ENCODE measurements at regions not wholly inside any gene's neighbourhood (a gene's known extent, or its start where the extent isn't known, plus 50 kb on each side); places are given as distances from the start of the nearest gene placed in this dataset.

DNA sequence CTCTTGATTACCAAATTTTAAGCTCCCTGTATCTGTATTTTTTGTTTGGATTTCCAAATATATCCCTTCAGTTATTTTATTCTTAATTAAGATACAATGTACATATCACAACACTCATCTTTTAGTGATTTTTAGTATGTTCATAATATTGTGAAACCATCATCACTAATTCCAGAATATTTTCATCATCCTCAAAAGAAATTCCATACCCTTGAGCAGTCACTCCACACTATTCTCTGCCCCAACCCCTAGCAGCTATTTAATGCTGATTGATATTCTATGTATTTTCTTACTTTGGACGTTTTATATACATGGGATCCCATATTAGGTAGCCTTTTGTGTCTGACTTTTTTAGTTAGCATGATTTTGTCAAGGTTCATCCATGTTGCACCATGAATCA is 127.4 kb upstream of the SLC8A1 start:
- H3K27me3 Mint-ChIP-seq (ENCODE audit: low read depth in 3 of 3) = no peaks in the 10 kb centered on the region
- no peak overlapping the region for H3K4me3 Mint-ChIP-seq
- no CpG with 5 or more reads among the region's 1 CpG for WGBS (ENCODE audit: insufficient coverage)
- Histone ChIP-seq H3K4me2 (replicated peaks; ENCODE audit: extremely low read depth, low read length, poor library complexity, severe bottlenecking) (no peak overlapping the region), H3K79me2 (ENCODE audit: insufficient read depth, low read length) (no peaks in the 10 kb centered on the region), H3K36me3 (replicated peaks in 1 of 2; ENCODE audit: control insufficient read depth in 1 of 2, insufficient read depth in 2 of 2, low read length in 2 of 2) (no peaks in the 10 kb centered on the region), H3K9ac (ENCODE audit: insufficient read depth, low read length, poor library complexity, severe bottlenecking) (no peak overlapping the region), H3K4me3 (replicated peaks in 1 of 3; ENCODE audit: low read depth in 2 of 3, low read length in 3 of 3) (no peak overlapping the region), H4K20me1 (ENCODE audit: insufficient read depth, low read length) (no peaks in the 10 kb centered on the region), H3K9me3 (replicated peaks in 1 of 2; ENCODE audit: control insufficient read depth in 1 of 2, insufficient read depth in 1 of 2, low read length in 2 of 2) (no peaks in the 10 kb centered on the region), H3K4me1 (ENCODE audit: control insufficient read depth in 1 of 2, insufficient read depth in 2 of 2, low read length in 2 of 2) (no peaks in the 10 kb centered on the region), H3K27me3 (ENCODE audit: control insufficient read depth in 2 of 2, insufficient read depth in 2 of 2, low read length in 2 of 2) (no peaks in the 10 kb centered on the region), H2AFZ (ENCODE audit: insufficient read depth, low read depth, low read length, poor library complexity, severe bottlenecking) (no peak overlapping the region), H3K27ac (ENCODE audit: low read depth in 1 of 2, low read length in 2 of 2) (no peak overlapping the region)
- H3K9me3 Mint-ChIP-seq = peaks cover 0 to 2% (median 0%) of the 10 kb centered on the region in 7 donors
- TF ChIP-seq, protein P1, sequence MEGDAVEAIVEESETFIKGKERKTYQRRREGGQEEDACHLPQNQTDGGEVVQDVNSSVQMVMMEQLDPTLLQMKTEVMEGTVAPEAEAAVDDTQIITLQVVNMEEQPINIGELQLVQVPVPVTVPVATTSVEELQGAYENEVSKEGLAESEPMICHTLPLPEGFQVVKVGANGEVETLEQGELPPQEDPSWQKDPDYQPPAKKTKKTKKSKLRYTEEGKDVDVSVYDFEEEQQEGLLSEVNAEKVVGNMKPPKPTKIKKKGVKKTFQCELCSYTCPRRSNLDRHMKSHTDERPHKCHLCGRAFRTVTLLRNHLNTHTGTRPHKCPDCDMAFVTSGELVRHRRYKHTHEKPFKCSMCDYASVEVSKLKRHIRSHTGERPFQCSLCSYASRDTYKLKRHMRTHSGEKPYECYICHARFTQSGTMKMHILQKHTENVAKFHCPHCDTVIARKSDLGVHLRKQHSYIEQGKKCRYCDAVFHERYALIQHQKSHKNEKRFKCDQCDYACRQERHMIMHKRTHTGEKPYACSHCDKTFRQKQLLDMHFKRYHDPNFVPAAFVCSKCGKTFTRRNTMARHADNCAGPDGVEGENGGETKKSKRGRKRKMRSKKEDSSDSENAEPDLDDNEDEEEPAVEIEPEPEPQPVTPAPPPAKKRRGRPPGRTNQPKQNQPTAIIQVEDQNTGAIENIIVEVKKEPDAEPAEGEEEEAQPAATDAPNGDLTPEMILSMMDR (IDR thresholded peaks at IDR 0.05) = no peak
- no peaks in the 10 kb centered on the region for H3K36me3 Mint-ChIP-seq
- no peaks in the 10 kb centered on the region for H3K4me1 Mint-ChIP-seq
- H3K27ac Mint-ChIP-seq = no peak overlapping the region
- no peak for DNase-seq
- intact Hi-C loops (cut with micrococcal nuclease) = no loop called here

GRCh38 chr2:40584432-40584831 is 132.5 kb upstream of the SLC8A1 start:
- Histone ChIP-seq H4K20me1 (ENCODE audit: insufficient read depth, low read length) (no peaks in the 10 kb centered on the region), H3K9ac (ENCODE audit: insufficient read depth, low read length, poor library complexity, severe bottlenecking) (no peak overlapping the region), H3K4me2 (replicated peaks; ENCODE audit: extremely low read depth, low read length, poor library complexity, severe bottlenecking) (no peak overlapping the region), H3K27ac (ENCODE audit: low read depth in 1 of 2, low read length in 2 of 2) (no peak overlapping the region), H3K4me1 (ENCODE audit: control insufficient read depth in 1 of 2, insufficient read depth in 2 of 2, low read length in 2 of 2) (no peaks in the 10 kb centered on the region), H3K79me2 (ENCODE audit: insufficient read depth, low read length) (no peaks in the 10 kb centered on the region), H3K4me3 (replicated peaks in 1 of 3; ENCODE audit: low read depth in 2 of 3, low read length in 3 of 3) (no peak overlapping the region), H2AFZ (ENCODE audit: insufficient read depth, low read depth, low read length, poor library complexity, severe bottlenecking) (no peak overlapping the region), H3K36me3 (replicated peaks in 1 of 2; ENCODE audit: control insufficient read depth in 1 of 2, insufficient read depth in 2 of 2, low read length in 2 of 2) (no peaks in the 10 kb centered on the region), H3K27me3 (ENCODE audit: control insufficient read depth in 2 of 2, insufficient read depth in 2 of 2, low read length in 2 of 2) (no peaks in the 10 kb centered on the region), H3K9me3 (replicated peaks in 1 of 2; ENCODE audit: control insufficient read depth in 1 of 2, insufficient read depth in 1 of 2, low read length in 2 of 2) (no peaks in the 10 kb centered on the region)
- Mint-ChIP-seq H3K27ac (no peak overlapping the region), H3K4me1 (no peaks in the 10 kb centered on the region), H3K4me3 (no peak overlapping the region), H3K9me3 (peaks cover 0 to 2% (median 0%) of the 10 kb centered on the region in 7 donors), H3K27me3 (ENCODE audit: low read depth in 3 of 3) (no peaks in the 10 kb centered on the region), H3K36me3 (no peaks in the 10 kb centered on the region)
- no peak for DNase-seq
- intact Hi-C loops (cut with micrococcal nuclease) = no loop called here
- WGBS (ENCODE audit: insufficient coverage) = no CpG with 5 or more reads among the region's 2 CpGs
- TF ChIP-seq, protein P1 (IDR thresholded peaks at IDR 0.05) = no peak
